Transverse colon (tissue), 3 donors: ENCODE measurements at regions not wholly inside any gene's neighbourhood (a gene's known extent, or its start where the extent isn't known, plus 50 kb on each side); places are given as distances from the start of the nearest gene placed in this dataset.

ENCODE experiments used
- CTCF ChIP-seq, 5 experiments: fragments of 200-600 bp in 3 of 5; fragments of 450-650 bp in 2 of 5; sonication (generic) in 3 of 5; IDR thresholded peaks; 1 replicate in 2 of 5; 2 replicates in 3 of 5; pipeline ENCODE4 v1.5.1; 2016 to 2017; ENCODE audit warnings: antibody characterized with exemption in 5 of 5, inconsistent platforms in 3 of 5, mild to moderate bottlenecking in 2 of 5, moderate library complexity in 1 of 5
- POLR2A ChIP-seq: fragments of 450-650 bp; IDR thresholded peaks from one replicate; pipeline ENCODE4 v1.6.1; 2016; ENCODE audit warnings: antibody characterized with exemption, mild to moderate bottlenecking, moderate library complexity

- TF ChIP-seq CTCF (IDR thresholded peaks at IDR 0.05) (no peak), POLR2A (no peak)
These were observed 555.7 kb downstream of the DSC3 start for GRCh38 chr18:30486856-30487255.
